Panc1 (cell line): ENCODE measurements at regions not wholly inside any gene's neighbourhood (a gene's known extent, or its start where the extent isn't known, plus 50 kb on each side); places are given as distances from the start of the nearest gene placed in this dataset.
"Not testable (repeated sequence)": the region's sequence is repeated elsewhere in the genome, so short reads cannot be mapped to it uniquely, and the experiment has no call there.

Experiments
- ATAC-seq: fragments of 200-7000 bp; cut with Tn5 transposase; 2 replicates; pipeline ENCODE4 v1.9.1; 2020; ENCODE audit warnings: mild to moderate bottlenecking, moderate library complexity
- BruUV-seq: library from RNA; stranded (reverse); fragments of 400-500 nt; replicated peaks from 2 replicates; lab custom pipeline; 2021; lab: Mats Ljungman, UMichigan
- CTCF ChIA-PET: fragments of 300-600 bp; sonication (Branson Sonifier 250); formaldehyde crosslinking; loops from one replicate; lab custom pipeline; 2022; ENCODE audit warnings: antibody characterized with exemption; lab: Charles Lee
- POLR2A ChIA-PET: fragments of 300-600 bp; sonication (Branson Sonifier 250); formaldehyde crosslinking; loops from one replicate; lab custom pipeline; 2022; ENCODE audit warnings: antibody characterized with exemption; lab: Charles Lee
- DNase-seq: peaks from one replicate; pipeline ENCODE4 v3.0.0-alpha.2; 2010; ENCODE audit warnings: low read depth, low spot score
- H3K27ac ChIP-seq: 2 replicates; pipeline ENCODE4 v1.5.1; 2011; ENCODE audit warnings: mild to moderate bottlenecking, low read length, inconsistent platforms
- H3K27me3 ChIP-seq: fragments of 200-500 bp; sonication (Bioruptor generic); 2 replicates; pipeline ENCODE4 v1.6.0; 2014; ENCODE audit warnings: low read length, inconsistent platforms; ENCODE audit not compliant: control insufficient read depth, insufficient read depth
- H3K36me3 ChIP-seq: fragments of 200-500 bp; sonication (Bioruptor generic); 2 replicates; pipeline ENCODE4 v1.5.1; 2014; ENCODE audit warnings: inconsistent platforms, mild to moderate bottlenecking, low read length, moderate library complexity; ENCODE audit not compliant: control insufficient read depth, insufficient read depth
- H3K4me1 ChIP-seq: 2 replicates; pipeline ENCODE4 v1.5.1; 2011; ENCODE audit warnings: inconsistent platforms, mild to moderate bottlenecking, low read length, moderate library complexity; ENCODE audit not compliant: control insufficient read depth, insufficient read depth
- H3K4me3 ChIP-seq, 2 experiments: 2 replicates each; pipeline ENCODE4 v1.5.1; 2011 to 2012; ENCODE audit warnings: low read depth in 2 of 2, low read length in 2 of 2, mild to moderate bottlenecking in 2 of 2, inconsistent platforms in 1 of 2, moderate library complexity in 1 of 2
- H3K9me3 ChIP-seq: fragments of 200-500 bp; sonication (Bioruptor generic); 2 replicates; pipeline ENCODE4 v1.5.1; 2014; ENCODE audit warnings: low read depth, mild to moderate bottlenecking, inconsistent platforms, low read length, moderate library complexity; ENCODE audit not compliant: control insufficient read depth, insufficient read depth
- CTCF ChIP-seq: fragments of 450-650 bp; IDR thresholded peaks from 2 replicates; pipeline ENCODE4 v1.5.1; 2017; ENCODE audit warnings: mild to moderate bottlenecking
- POLR2AphosphoS5 ChIP-seq: IDR thresholded peaks from 2 replicates; pipeline ENCODE4 v1.6.1; 2012; ENCODE audit warnings: mild to moderate bottlenecking, low read depth, low read length, moderate library complexity
- REST ChIP-seq, 2 experiments: IDR thresholded peaks; 2 replicates each; pipeline ENCODE4 v1.6.1; 2011 to 2012; ENCODE audit warnings: low read depth in 2 of 2, control low read depth in 1 of 2, low read length in 1 of 2, mild to moderate bottlenecking in 1 of 2, moderate library complexity in 1 of 2; ENCODE audit not compliant: insufficient read depth in 1 of 2
- SIN3A ChIP-seq: IDR thresholded peaks from 2 replicates; pipeline ENCODE4 v1.6.1; 2012; ENCODE audit warnings: low read depth, mild to moderate bottlenecking, low read length, moderate library complexity, borderline replicate concordance; ENCODE audit not compliant: insufficient read depth
- TCF7L2 ChIP-seq: IDR thresholded peaks from 2 replicates; pipeline ENCODE4 v1.6.1; 2011; ENCODE audit warnings: mild to moderate bottlenecking, low read depth, low read length, inconsistent platforms
- in situ Hi-C: cut with HindIII; loops from 2 replicates; pipeline ENCODE4 v1.10.0; 2016; ENCODE audit warnings: low sequenced_read_pairs, low pct_unique_long_range_greater_than_20kb
- intact Hi-C: fragments of 100-400 bp; cut with micrococcal nuclease; formaldehyde crosslinking; loops from one replicate; pipeline ENCODE4 v1.10.0; 2022; ENCODE audit not compliant: unreplicated experiment

GRCh38 chr4:124980276-124980752 is 267.8 kb upstream of the ANKRD50 start:
- H3K27ac ChIP-seq: no peak overlapping the region
- no peaks in the 10 kb centered on the region for H3K4me1 ChIP-seq
- H3K36me3 ChIP-seq: no peaks in the 10 kb centered on the region
- TF ChIP-seq CTCF: no peak
- no peak overlapping the region for H3K4me3 ChIP-seq
- H3K9me3 ChIP-seq: no peaks in the 10 kb centered on the region
- intact Hi-C loops: no loop called here
- H3K27me3 ChIP-seq: no peaks in the 10 kb centered on the region
- CTCF ChIA-PET: no interaction called here
- ATAC-seq (no peak), DNase-seq (no peak)
- POLR2A ChIA-PET: no interaction called here
- BruUV-seq: no TSS peak
- in situ Hi-C loops: no loop called here

- POLR2A ChIA-PET, DNase-seq, H3K4me1 ChIP-seq, H3K4me3 ChIP-seq, ATAC-seq, H3K9me3 ChIP-seq, H3K27ac ChIP-seq, H3K27me3 ChIP-seq, H3K36me3 ChIP-seq, BruUV-seq, in situ Hi-C loops, intact Hi-C loops, CTCF ChIA-PET: not testable (repeated sequence)
These were observed 266.0 kb upstream of the ANKRD50 start for GRCh38 chr4:124978536-124978935.

- H3K27me3 ChIP-seq: no peaks in the 10 kb centered on the region
- POLR2A ChIA-PET: no interaction called here
- intact Hi-C loops: no loop called here
- ATAC-seq: no peak
- no peak for TF ChIP-seq TCF7L2
- TF ChIP-seq REST (IDR thresholded peaks at IDR 0.05; ENCODE audit: insufficient read depth in 1 of 2, low read depth in 2 of 2, low read length in 1 of 2): no peak
- TF ChIP-seq CTCF: no peak
- TF ChIP-seq SIN3A: no peak
- TF ChIP-seq POLR2AphosphoS5: no peak
- no peak overlapping the region for H3K27ac ChIP-seq
- H3K9me3 ChIP-seq: no peaks in the 10 kb centered on the region
- CTCF ChIA-PET: no interaction called here
- no peak overlapping the region for H3K4me3 ChIP-seq
- in situ Hi-C loops: no loop called here
- no peak for DNase-seq
- H3K4me1 ChIP-seq: no peaks in the 10 kb centered on the region
- H3K36me3 ChIP-seq: no peaks in the 10 kb centered on the region
- no TSS peak for BruUV-seq
These were observed 264.5 kb upstream of the ANKRD50 start for GRCh38 chr4:124977045-124977444.
